ENCODE measurements at regions not wholly inside any gene's neighbourhood (a gene's known extent, or its start where the extent isn't known, plus 50 kb on each side); places are given as distances from the start of the nearest gene placed in this dataset.

DNA sequence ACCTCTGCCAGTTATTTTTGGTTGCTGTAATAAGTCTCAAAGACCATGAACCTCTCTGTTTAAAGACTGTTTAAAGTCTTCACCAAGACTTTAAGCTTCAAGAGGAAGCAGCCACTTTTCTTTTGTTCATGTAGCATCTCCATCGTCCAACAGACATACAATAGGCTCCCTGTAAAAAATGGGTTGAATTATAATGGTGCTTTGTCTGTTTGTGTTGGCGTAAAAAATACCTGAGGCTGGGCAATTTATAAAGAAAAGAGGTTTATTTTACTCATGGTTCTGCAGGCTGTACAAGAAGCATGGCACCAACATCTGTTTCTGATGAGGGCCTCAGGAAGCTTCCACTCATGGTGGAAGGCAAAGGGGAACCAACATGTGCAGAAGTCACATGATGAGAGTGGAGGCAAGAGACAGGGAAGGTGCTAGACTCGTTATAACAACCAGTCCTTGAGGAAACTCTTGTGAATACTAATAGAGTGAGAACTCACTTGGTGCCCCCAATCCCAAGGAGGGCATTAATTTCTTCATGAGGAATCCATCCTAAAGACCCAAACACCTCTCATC is 126.3 kb upstream of the RPS23 start:
- no peak for TF ChIP-seq POLR2AphosphoS5 (IDR thresholded peaks at IDR 0.05; ENCODE audit: low read depth, low read length)
- no peak for TF ChIP-seq POLR2A (IDR thresholded peaks at IDR 0.05; ENCODE audit: low read depth, low read length)
- TF ChIP-seq TAF1 (IDR thresholded peaks at IDR 0.05; ENCODE audit: low read depth, low read length), result no peak
- no peak for TF ChIP-seq SPI1 (IDR thresholded peaks at IDR 0.05; ENCODE audit: low read depth, low read length)
- no peak for TF ChIP-seq PAX5 (IDR thresholded peaks at IDR 0.05; ENCODE audit: insufficient read depth, low read length, severe bottlenecking)
